ENCODE measurements at regions not wholly inside any gene's neighbourhood (a gene's known extent, or its start where the extent isn't known, plus 50 kb on each side); places are given as distances from the start of the nearest gene placed in this dataset.

DNA sequence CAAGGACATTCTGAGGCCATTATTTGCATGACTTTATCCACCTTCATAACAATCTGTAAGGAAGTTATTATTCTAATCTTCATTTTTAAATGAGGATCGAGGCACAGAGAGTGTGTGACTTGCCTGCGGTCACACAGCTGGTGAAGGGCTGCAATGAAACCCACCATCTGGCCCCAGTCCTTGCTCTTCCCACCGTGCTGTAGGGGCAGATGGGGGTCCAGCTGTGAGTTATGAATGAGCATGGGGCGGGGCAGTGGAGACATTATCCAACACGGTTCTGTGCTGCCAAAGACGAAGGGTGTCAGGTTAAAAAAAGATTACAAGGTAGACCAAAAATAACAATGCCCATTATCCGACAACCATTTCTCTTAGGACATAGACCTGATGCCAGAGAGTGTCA is 417.5 kb upstream of the MGMT start (continued):
- TF ChIP-seq, protein P1, sequence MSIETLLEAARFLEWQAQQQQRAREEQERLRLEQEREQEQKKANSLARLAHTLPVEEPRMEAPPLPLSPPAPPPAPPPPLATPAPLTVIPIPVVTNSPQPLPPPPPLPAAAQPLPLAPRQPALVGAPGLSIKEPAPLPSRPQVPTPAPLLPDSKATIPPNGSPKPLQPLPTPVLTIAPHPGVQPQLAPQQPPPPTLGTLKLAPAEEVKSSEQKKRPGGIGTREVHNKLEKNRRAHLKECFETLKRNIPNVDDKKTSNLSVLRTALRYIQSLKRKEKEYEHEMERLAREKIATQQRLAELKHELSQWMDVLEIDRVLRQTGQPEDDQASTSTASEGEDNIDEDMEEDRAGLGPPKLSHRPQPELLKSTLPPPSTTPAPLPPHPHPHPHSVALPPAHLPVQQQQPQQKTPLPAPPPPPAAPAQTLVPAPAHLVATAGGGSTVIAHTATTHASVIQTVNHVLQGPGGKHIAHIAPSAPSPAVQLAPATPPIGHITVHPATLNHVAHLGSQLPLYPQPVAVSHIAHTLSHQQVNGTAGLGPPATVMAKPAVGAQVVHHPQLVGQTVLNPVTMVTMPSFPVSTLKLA (IDR thresholded peaks at IDR 0.05), result no peak
- no peak for TF ChIP-seq MYC (CRISPR knock-in tag; IDR thresholded peaks at IDR 0.05; ENCODE audit: borderline replicate concordance)
- no peak for TF ChIP-seq RFXAP (CRISPR knock-in tag; IDR thresholded peaks at IDR 0.05; ENCODE audit: borderline replicate concordance)

DNA sequence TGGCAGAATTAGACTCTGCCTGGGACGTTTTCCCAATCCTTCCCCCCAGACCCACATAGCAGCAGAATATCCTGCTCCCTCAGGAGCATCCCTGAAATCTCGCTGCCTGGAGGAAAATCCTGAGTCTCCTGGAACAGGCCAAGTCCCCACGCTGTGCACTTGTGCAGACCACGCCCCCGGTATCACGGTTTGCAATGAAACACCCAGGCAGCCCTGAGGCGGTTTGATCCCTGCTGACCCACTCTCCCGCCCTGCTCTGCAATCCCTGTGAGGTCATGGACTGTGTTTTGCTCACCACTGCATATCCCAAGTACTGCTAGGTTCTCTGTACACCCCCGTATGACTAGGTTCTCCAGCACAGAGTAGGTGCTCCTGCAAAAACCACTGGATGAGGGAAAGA is 411.8 kb upstream of the MGMT start:
- no peak for FAIRE-seq
- CTCF ChIA-PET (ENCODE audit: low intra/inter-chr PET ratio, low total read pairs), result no interaction called here
- 22% methylated on average over 8 of the region's 9 CpGs for WGBS (ENCODE audit: low lambda C conversion rate)
- Histone ChIP-seq H3K9me3 (ENCODE audit: low read length) (no peaks in the 10 kb centered on the region), H3K36me3 (replicated peaks in 1 of 2; ENCODE audit: control insufficient read depth in 1 of 2, insufficient read depth in 2 of 2, low read length in 2 of 2) (no peaks in the 10 kb centered on the region), H3K9ac (ENCODE audit: insufficient read depth, low read depth, low read length) (no peak overlapping the region), H3K4me3 (replicated peaks in 1 of 3; ENCODE audit: insufficient read depth in 1 of 3, low read depth in 2 of 3, low read length in 3 of 3) (no peak overlapping the region), H3K4me1 (ENCODE audit: insufficient read depth, low read length) (no peaks in the 10 kb centered on the region), H2AFZ (ENCODE audit: low read length) (no peak overlapping the region), H4K20me1 (ENCODE audit: insufficient read depth, low read length) (no peaks in the 10 kb centered on the region), H3K4me2 (ENCODE audit: low read depth, low read length) (no peak overlapping the region), H3K27me3 (ENCODE audit: control insufficient read depth in 1 of 2, insufficient read depth in 2 of 2, low read length in 2 of 2) (peaks cover 1 to 5% of the 10 kb centered on the region in 2 experiments; a peak in 1 of 5 replicates), H3K27ac (ENCODE audit: extremely low read length, insufficient read depth, low read length) (no peak overlapping the region), H3K79me2 (ENCODE audit: insufficient read depth, low read length) (no peaks in the 10 kb centered on the region)
- TF ChIP-seq ZBTB3 (CRISPR knock-in tag; IDR thresholded peaks at IDR 0.05; ENCODE audit: borderline replicate concordance, low read depth) (no peak), ZMAT3 (CRISPR knock-in tag; conservative IDR thresholded peaks at IDR 0.05) (no peak), ZNF816 (CRISPR knock-in tag; IDR thresholded peaks at IDR 0.05; ENCODE audit: borderline replicate concordance) (no peak), KAT8 (CRISPR knock-in tag; IDR thresholded peaks at IDR 0.05) (no peak), SIN3B (IDR thresholded peaks at IDR 0.05; ENCODE audit: low read length) (no peak), SMAD1 (CRISPR knock-in tag; IDR thresholded peaks at IDR 0.05; ENCODE audit: borderline replicate concordance, low read depth) (no peak)
- TF ChIP-seq, protein P2, sequence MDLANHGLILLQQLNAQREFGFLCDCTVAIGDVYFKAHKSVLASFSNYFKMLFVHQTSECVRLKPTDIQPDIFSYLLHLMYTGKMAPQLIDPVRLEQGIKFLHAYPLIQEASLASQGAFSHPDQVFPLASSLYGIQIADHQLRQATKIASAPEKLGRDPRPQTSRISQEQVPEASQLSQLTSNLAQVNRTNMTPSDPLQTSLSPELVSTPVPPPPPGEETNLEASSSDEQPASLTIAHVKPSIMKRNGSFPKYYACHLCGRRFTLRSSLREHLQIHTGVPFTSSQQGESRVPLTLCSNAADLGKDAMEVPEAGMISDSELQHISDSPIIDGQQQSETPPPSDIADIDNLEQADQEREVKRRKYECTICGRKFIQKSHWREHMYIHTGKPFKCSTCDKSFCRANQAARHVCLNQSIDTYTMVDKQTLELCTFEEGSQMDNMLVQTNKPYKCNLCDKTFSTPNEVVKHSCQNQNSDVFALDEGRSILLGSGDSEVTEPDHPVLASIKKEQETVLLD (CRISPR knock-in tag; IDR thresholded peaks at IDR 0.05; ENCODE audit: low read depth), result no peak
- DNase-seq (ENCODE audit: low spot score), result no peak
- in situ Hi-C loops (cut with HindIII; ENCODE audit: extremely low pct_ligation_motif_present, low pct_unique_long_range_greater_than_20kb) (no loop called here), intact Hi-C loops (cut with micrococcal nuclease; ENCODE audit: unreplicated experiment) (no loop called here)
- no TSS peak for BruUV-seq (replicated peaks)
- POLR2A ChIA-PET, result no interaction called here
- no peak for ATAC-seq

Measured in HepG2 (cell line).